H1 (cell line): ENCODE measurements at regions not wholly inside any gene's neighbourhood (a gene's known extent, or its start where the extent isn't known, plus 50 kb on each side); places are given as distances from the start of the nearest gene placed in this dataset.

ENCODE experiments used
- CBX5 ChIP-seq: fragments of 300-800, 300-1000 bp; sonication (generic); IDR thresholded peaks from 2 replicates; pipeline ENCODE4 v1.7.1; 2016; ENCODE audit warnings: antibody characterized with exemption, low read length, low read depth
- EP300 ChIP-seq, 2 experiments: IDR thresholded peaks; 1 replicate in 1 of 2; 2 replicates in 1 of 2; pipeline ENCODE4 v1.6.1; 2011 to 2012; ENCODE audit warnings: low read depth in 2 of 2, low read length in 2 of 2, mild to moderate bottlenecking in 2 of 2, borderline replicate concordance in 1 of 2, inconsistent platforms in 1 of 2, moderate library complexity in 1 of 2
- POLR2A ChIP-seq, 2 experiments: IDR thresholded peaks; 1 replicate in 1 of 2; 2 replicates in 1 of 2; pipeline ENCODE4 v1.6.1; 2011; ENCODE audit warnings: low read depth in 2 of 2, low read length in 2 of 2, mild to moderate bottlenecking in 2 of 2; ENCODE audit errors: control extremely low read depth in 1 of 2
- POLR2AphosphoS5 ChIP-seq: IDR thresholded peaks from 2 replicates; pipeline ENCODE4 v1.6.1; 2011; ENCODE audit warnings: low read depth, low read length
- TF ChIP-seq, protein P1 (sequence below): IDR thresholded peaks from 2 replicates; pipeline ENCODE4 v1.6.1; 2011; ENCODE audit warnings: low read depth, mild to moderate bottlenecking, low read length; ENCODE audit not compliant: insufficient read depth
- TF ChIP-seq, protein P2 (sequence below): IDR thresholded peaks from 2 replicates; pipeline ENCODE4 v1.6.1; 2012; ENCODE audit warnings: inconsistent platforms

DNA sequence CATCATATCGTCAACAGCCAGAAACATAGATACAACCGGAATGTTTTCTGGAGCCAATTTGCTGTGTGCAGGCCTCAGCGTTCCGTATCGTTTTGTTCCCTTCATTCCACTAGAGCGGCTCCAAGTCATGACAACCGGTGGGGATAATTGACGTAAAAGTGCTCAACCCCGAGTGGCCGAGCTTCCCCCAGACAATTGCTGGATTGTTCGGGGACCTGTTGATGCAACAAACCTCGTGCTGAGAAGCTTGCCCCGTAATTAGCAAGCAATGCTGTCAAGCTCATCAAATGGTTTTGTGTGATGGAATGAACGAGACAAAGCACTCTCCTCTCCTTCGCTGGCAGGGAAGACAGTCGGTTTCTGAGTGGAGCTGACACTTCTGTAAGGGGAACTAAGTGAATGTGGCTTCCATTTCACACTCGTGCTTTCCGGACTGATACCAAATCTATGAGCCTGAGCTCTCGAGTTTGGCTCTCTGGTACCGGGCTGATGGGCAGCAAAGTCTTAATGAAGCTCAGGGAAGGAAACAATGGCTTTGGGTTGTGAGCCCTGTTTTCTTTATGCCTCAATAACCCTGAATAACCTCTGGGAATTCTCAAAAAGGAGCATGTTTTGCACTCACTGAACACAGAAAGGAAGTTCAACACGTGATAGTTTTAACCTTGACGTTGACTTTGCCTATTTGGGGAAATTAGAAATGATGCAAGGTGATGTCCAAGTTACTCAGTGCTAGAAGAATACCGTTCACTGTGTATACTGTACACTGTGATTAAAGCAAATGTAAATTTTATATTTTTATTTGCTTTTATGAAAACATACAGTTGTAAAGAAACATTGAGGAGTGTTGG, 220.5 kb downstream of the BAMBI start:
- TF ChIP-seq CBX5 (no peak), POLR2AphosphoS5 (no peak), EP300 (IDR thresholded peaks at IDR 0.05; ENCODE audit: borderline replicate concordance in 1 of 2, low read depth in 2 of 2, low read length in 2 of 2) (no peak), POLR2A (IDR thresholded peaks at IDR 0.05; ENCODE audit: control extremely low read depth in 1 of 2, low read depth in 2 of 2, low read length in 2 of 2) (no peak)
- TF ChIP-seq, protein P1, sequence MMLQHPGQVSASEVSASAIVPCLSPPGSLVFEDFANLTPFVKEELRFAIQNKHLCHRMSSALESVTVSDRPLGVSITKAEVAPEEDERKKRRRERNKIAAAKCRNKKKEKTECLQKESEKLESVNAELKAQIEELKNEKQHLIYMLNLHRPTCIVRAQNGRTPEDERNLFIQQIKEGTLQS: no peak
- TF ChIP-seq, protein P2, sequence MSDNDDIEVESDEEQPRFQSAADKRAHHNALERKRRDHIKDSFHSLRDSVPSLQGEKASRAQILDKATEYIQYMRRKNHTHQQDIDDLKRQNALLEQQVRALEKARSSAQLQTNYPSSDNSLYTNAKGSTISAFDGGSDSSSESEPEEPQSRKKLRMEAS: no peak
